Fibroblast of lung (primary cell): ENCODE measurements at regions not wholly inside any gene's neighbourhood (a gene's known extent, or its start where the extent isn't known, plus 50 kb on each side); places are given as distances from the start of the nearest gene placed in this dataset.

ENCODE experiments used
- CTCF ChIP-seq, 2 donors: IDR thresholded peaks in 1 of 2; conservative IDR thresholded peaks in 1 of 2; 1 replicate in 1 of 2; 2 replicates in 1 of 2; pipeline ENCODE4 v1.5.1; 2011 to 2012; ENCODE audit warnings: low read length in 2 of 2, control low read depth in 1 of 2, inconsistent platforms in 1 of 2, low read depth in 1 of 2, mild to moderate bottlenecking in 1 of 2
- EZH2 ChIP-seq: IDR thresholded peaks from 2 replicates; pipeline ENCODE4 v1.5.1; 2012; ENCODE audit warnings: low read length, control low read depth, mild to moderate bottlenecking; ENCODE audit errors: missing control alignments

GRCh38 chr2:186009341-186009740 lies 270.7 kb downstream of the FSIP2 start:
- no peak for TF ChIP-seq CTCF (conservative IDR thresholded peaks at IDR 0.05 in 1 of 2, IDR thresholded peaks at IDR 0.05 in 1 of 2; ENCODE audit: low read depth in 1 of 2, low read length in 2 of 2)
- no peak for TF ChIP-seq EZH2
